ENCODE measurements at regions not wholly inside any gene's neighbourhood (a gene's known extent, or its start where the extent isn't known, plus 50 kb on each side); places are given as distances from the start of the nearest gene placed in this dataset.

- TF ChIP-seq POLR2A (IDR thresholded peaks at IDR 0.05; ENCODE audit: low read depth, low read length) (no peak), RCOR1 (IDR thresholded peaks at IDR 0.05; ENCODE audit: insufficient replicate concordance, low read length) (no peak)
- POLR2A ChIA-PET (ENCODE audit: unreplicated experiment) = no interaction called here
These were observed 74.1 kb upstream of the HDDC2 start for GRCh38 chr6:125375821-125376220.

More at GRCh38 chr6:125375821-125376220, 74.1 kb upstream of the HDDC2 start:
- Histone ChIP-seq H2AK5ac (ENCODE audit: low read depth, low read length) (no peak overlapping the region), H3K27me3 (ENCODE audit: control insufficient read depth, insufficient read depth, low read length) (peaks cover 7% of the 10 kb centered on the region), H3K18ac (ENCODE audit: low read depth, low read length) (no peak overlapping the region), H2BK15ac (ENCODE audit: low read depth, low read length) (no peak overlapping the region), H2BK5ac (ENCODE audit: low read depth, low read length, poor library complexity, severe bottlenecking) (no peak overlapping the region), H3K4me3 (ENCODE audit: insufficient read depth, low read depth, low read length) (no peak overlapping the region), H4K8ac (ENCODE audit: low read depth in 2 of 2, low read length in 2 of 2) (no peak overlapping the region), H4K91ac (ENCODE audit: insufficient read depth, low read depth, low read length) (no peak overlapping the region), H3K4me1 (ENCODE audit: control insufficient read depth, insufficient read depth, low read length) (peaks cover 3% of the 10 kb centered on the region; the same call in 1 of the 2 replicates), H2BK120ac (ENCODE audit: low read depth, low read length) (no peak overlapping the region), H2BK20ac (ENCODE audit: low read depth, low read length) (no peak overlapping the region), H3K14ac (replicated peaks; ENCODE audit: low read depth, low read length) (no peak overlapping the region), H2AK9ac (replicated peaks; ENCODE audit: low read depth, low read length, poor library complexity) (no peak overlapping the region), H3K9me3 (ENCODE audit: control insufficient read depth, insufficient read depth, low read length) (no peaks in the 10 kb centered on the region), H3K4ac (ENCODE audit: low read depth, low read length) (no peak overlapping the region), H2AFZ (replicated peaks; ENCODE audit: low read length, poor library complexity) (no peak overlapping the region), H3K27ac (ENCODE audit: insufficient read depth, low read length) (no peak overlapping the region), H4K20me1 (ENCODE audit: insufficient read depth, low read length) (no peaks in the 10 kb centered on the region), H3K9ac (ENCODE audit: low read depth, low read length) (no peak overlapping the region), H3K4me2 (ENCODE audit: low read depth, low read length) (no peak overlapping the region), H4K5ac (ENCODE audit: low read depth, low read length) (no peak overlapping the region), H3K79me1 (ENCODE audit: low read depth in 1 of 2, low read length in 2 of 2) (no peaks in the 10 kb centered on the region), H3K36me3 (ENCODE audit: control insufficient read depth, insufficient read depth, low read length) (no peaks in the 10 kb centered on the region), H3K23ac (ENCODE audit: low read depth, low read length) (no peak overlapping the region), H3K56ac (ENCODE audit: extremely low read depth, insufficient read depth, low read length) (no peak overlapping the region), H3K9me1 (ENCODE audit: insufficient read depth, low read length) (no peaks in the 10 kb centered on the region)
- ATAC-seq (ENCODE audit: low read depth) (no peak), DNase-seq (no peak)
- intact Hi-C loops (cut with micrococcal nuclease) = no loop called here
- in situ Hi-C loops (cut with MboI; ENCODE audit: low sequenced_read_pairs) = no loop called here
- dilution Hi-C loops (cut with HindIII; ENCODE audit: low sequenced_read_pairs, unreplicated experiment) = no loop called here
- CTCF ChIA-PET = no interaction called here
- no TSS peak for BruUV-seq (replicated peaks)
